NCI-H748 (cell line): ENCODE measurements at regions not wholly inside any gene's neighbourhood (a gene's known extent, or its start where the extent isn't known, plus 50 kb on each side); places are given as distances from the start of the nearest gene placed in this dataset.

Source experiments
- DNase-seq: peaks from one replicate; lab custom pipeline; 2025; ENCODE audit not compliant: unreplicated experiment; lab: John Stamatoyannopoulos, UW

DNA sequence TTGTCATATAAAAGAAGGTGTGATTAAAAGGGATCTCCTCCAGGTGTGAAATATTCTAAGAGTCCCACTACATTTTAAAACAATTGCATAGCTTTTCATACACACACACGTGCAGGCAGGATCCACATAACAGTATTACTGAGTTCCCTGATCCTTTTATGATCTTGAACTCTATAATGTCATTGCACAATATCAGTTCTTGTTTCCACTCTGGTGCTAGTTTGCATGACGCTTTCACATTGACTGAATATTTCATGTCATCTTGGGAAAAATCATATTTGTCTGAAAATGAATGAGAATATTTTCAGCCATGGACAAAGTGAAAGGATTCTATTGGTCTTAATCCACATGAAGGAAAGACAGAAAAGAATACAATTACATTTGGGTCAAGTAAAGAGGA lies 703.8 kb downstream of the CDH8 start:
- no peak for DNase-seq

- DNase-seq: peak; percentile 94
These were observed 712.2 kb downstream of the CDH8 start for GRCh38 chr16:61324044-61324443.

GRCh38 chr16:61323456-61323855 lies 712.8 kb downstream of the CDH8 start:
- peak; percentile 86 for DNase-seq

GRCh38 chr16:61320791-61321190 lies 715.4 kb downstream of the CDH8 start:
- DNase-seq: no peak

DNA sequence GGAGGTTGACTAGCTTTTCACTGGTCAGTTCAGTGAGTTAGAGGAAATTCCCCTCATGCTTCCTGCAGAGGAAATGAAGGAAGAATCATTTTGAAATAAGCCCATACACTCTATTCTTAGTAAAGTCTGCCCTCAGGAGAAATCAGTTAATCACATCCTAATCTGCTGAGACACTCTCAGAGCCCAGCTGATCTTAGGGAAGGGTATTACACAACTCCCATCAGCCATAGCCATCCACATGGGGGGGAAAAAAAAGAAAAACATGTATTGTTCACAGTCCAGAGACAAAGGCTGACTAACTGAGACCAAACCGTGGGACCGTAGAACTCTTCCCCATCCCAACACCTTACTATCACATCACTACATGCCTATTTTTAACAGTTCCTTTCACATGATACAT lies 722.3 kb downstream of the CDH8 start:
- DNase-seq: no peak

GRCh38 chr16:61309386-61309785 lies 726.9 kb downstream of the CDH8 start:
- no peak for DNase-seq

DNA sequence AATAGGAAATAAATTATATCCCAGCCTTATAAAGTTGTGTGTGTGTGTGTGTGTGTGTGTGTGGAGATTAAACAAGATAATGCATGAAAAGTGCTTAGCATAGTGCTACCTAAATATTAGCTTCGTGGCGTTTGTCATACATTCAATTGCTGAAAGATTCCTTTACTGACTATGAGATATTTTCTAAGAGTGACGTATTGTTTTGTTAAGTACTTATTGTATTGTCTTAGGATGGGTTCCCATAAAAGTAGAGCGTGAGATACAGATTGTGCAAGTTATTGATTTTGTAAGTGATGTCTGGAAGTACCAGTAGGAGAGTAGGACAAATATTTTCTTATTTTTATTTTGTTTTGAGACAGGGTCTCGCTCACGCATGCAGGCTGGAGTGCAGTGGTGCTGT lies 730.0 kb downstream of the CDH8 start:
- DNase-seq: no peak

DNA sequence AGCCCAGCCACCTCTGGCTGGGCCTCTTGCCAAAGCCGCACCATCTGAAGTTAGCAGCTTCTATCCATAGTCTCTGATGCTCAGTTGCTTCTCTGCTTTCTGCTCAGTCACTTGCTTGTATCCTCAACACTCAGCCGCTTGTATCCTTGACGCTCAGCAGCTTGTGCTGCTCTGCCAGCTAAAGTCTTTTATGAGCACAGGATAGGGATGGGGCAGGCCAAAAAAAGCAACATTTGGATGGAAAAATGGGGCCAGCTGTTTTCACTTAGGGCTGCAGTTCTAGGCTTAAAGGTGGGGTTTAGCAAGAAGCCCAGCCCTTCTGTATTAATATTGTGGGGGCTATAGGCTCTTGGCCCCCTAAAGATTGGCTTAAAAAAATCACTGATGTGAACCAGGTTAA lies 739.4 kb downstream of the CDH8 start:
- DNase-seq: no peak

GRCh38 chr16:61296305-61296704 lies 739.9 kb downstream of the CDH8 start:
- no peak for DNase-seq

GRCh38 chr16:61295311-61295710 lies 740.9 kb downstream of the CDH8 start:
- DNase-seq: no peak

DNA sequence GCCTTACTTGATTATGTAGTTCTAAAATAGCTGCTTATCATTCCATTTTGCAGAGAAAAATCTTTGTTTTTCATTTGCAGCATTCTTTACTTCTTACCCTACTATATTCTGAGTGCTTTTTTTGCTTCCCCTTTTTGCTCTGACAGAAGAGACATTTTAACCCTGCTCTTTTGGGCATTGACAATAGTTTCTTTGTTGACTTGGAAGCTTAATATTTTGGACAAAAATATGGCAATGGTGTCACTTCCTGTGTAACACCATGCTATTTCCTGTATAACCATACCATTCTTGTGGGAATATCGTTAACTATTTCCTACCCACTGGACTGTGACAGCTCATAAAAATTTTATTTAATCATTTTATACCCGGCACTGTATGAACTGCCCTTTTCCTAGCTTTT lies 747.1 kb downstream of the CDH8 start:
- DNase-seq: no peak

- DNase-seq: peak; percentile 69
These were observed 758.4 kb downstream of the CDH8 start for GRCh38 chr16:61277849-61278248.

DNA sequence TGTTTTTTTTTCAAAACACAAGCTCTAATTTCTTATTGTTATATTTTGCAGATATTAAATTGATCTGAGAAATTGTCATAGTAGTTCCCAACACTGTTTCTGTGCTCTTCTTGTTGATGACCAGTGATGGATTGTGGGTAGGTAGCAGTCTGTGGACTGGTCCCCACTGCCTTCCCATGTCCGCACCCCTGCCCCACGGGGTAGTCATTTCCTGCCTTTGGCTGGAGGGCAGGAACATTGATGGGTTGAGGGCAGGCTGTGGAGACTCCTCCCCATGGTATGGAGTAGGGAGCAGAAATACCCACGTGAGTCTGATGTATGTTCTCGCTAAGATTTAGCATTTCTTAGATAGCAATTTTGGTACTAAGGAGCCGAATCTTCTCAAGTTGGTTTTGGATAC lies 762.0 kb downstream of the CDH8 start:
- no peak for DNase-seq

DNA sequence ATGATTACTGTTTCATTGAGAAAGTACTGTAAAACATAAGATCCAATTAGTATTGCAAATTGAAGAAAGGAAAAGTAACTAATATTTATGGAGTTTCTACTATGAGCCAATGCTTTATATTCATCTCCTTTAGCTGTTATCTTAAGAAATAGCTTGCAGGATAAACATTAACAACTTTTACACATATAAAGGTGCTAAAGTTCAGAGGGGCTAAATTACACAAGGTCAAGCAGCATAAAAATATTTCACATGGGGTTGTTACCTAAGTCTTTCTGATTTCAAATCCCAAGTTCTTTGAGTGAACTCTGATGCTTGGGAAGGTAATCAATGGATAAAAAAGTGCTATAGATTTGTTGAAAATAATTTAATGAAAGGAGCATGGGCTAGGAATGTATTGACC lies 765.5 kb downstream of the CDH8 start:
- no peak for DNase-seq

DNA sequence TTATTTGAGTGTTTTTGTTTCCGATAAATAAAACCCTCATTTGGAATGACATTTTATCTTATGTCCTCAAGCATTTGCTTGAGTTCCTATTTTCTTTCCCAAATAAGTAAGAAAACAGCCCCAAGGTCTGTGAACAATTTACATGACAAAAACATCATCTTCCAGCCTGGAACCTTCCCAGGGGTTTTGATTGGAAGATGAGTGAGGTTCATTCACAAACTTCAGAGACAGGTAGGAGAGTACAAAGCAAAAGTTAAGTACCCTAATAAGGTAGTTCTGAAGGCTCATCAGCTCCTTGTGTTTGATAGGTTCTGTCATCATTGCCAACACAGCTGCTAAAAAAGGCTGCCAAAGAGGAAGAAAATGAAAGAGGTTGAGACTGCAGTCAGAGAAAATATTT lies 772.8 kb downstream of the CDH8 start:
- no peak for DNase-seq

GRCh38 chr16:61261315-61261714 lies 774.9 kb downstream of the CDH8 start:
- DNase-seq: no peak

DNA sequence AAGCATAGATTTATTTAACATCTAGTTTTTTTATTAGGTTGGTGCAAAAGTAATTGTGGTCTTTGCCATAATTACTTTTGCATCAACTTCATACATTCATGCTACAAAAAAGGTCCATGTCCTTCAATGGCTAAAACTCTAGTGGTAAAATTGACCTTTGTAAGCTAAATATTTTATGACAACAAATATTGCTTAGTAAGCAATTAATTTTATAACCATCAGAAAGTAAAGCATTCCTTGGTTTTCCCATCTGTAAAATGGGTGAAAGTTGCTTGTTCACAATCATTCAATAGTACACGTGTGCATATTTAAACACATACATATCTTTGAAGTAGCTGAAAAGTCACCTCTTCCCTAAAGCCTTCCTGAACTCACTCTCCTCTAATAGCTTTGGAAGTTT lies 789.6 kb downstream of the CDH8 start:
- no peak for DNase-seq

DNA sequence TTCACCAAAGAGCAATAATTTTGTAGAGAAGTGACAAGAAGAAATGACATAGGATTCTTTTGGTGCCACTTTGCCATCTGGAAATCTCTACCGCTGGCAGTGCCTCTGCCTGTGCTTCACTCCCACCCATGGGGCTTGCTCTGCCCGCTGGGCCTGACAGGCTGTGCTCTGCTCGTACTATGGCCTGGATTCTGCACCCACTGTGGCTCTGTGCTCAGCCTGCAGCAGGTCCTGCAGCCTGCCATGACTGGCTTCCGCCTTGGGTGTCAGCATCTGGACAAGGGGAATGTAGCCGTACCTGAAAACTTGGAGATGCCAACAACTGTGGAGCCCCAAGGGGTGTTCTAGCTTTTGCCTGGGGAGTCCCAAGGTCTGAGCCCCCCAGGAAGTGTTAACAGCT lies 792.3 kb downstream of the CDH8 start:
- no peak for DNase-seq

DNA sequence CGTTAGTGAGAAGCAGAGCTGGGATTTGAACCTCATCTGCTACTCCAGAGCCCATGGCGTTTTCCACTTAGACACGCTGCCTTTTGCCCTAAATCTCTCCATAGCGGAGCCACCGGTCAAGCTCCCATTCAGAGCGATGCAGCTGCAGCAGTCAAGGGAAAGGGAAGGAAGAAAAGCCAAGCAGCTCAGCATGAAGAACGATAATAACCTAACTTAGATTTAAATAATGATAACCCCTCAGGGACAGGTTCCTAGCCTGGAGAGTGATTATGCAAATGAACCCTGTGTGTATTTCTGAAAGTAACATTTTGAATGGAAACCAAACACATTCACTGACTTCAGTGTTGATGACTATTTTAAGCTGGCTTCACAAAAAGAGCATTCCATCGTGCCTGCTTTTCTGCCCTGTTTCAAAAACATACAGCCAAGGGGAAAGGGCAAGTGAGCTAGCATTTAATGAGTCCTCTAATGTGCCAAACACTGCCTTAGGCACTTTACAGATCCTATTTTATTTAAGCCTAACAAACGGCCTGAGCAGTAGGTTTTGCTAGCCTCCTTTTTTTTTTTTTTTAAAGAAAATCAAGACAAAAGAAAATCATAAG lies 798.3 kb downstream of the CDH8 start:
- no peak for DNase-seq

DNA sequence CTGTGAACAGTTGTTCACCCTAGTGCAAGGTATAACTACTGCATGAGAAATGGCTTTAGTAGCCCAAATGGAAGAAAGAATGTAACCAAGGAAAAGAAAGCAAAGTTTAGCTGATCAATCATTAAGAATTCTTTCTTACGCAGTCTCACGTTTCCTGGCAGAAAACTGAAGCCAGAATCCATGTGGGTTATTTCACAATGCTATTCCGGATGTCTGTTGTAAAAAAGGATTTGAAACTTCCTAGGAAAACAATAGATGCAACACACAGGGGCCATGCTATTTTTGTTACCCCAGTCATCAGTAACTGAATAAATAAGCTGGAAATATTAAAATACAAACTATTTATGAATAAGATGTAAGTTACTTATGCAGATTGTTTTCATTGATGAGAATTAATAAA lies 802.5 kb downstream of the CDH8 start:
- DNase-seq: no peak

DNA sequence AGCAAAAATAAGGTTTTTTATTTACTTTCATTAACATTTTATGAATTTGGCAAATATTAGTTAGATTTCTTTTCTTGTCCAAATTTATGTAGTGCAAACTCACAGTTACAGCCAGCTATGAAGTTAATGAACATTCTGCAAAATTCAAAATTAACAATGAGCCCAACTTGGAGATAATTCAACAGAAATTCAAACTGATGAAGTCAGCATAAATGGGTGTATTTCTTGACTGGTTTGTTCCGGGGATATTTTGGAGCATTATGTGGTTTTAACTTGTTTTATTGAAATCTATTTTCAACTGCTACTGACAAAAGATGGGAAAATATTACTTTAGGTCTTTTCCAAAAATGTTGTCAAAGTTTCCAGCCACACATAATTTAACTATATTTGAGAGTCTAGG lies 807.9 kb downstream of the CDH8 start:
- DNase-seq: no peak

DNA sequence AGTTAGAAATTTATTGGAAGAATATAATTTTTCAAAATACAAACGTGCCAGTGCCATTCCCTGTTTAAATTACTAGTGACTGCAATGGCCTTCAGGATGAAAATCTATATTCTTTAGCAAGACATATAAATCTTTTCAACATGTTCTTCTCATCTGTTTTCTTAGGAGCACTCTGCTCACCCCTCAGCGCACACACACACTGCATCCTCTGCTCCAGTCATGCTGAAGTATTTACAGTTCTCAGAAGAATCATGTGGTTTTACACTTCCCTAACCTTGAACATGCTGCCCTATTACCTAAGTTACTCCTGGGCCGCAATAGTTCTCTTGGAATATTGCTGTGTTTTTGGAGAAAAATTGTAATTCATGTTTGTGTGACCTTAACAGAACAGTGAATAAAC lies 820.6 kb downstream of the CDH8 start:
- DNase-seq: no peak

GRCh38 chr16:61214780-61215179 lies 821.5 kb downstream of the CDH8 start:
- no peak for DNase-seq

GRCh38 chr16:61210076-61210475 lies 826.2 kb downstream of the CDH8 start:
- DNase-seq: no peak
